ENCODE measurements at regions not wholly inside any gene's neighbourhood (a gene's known extent, or its start where the extent isn't known, plus 50 kb on each side); places are given as distances from the start of the nearest gene placed in this dataset.

DNA sequence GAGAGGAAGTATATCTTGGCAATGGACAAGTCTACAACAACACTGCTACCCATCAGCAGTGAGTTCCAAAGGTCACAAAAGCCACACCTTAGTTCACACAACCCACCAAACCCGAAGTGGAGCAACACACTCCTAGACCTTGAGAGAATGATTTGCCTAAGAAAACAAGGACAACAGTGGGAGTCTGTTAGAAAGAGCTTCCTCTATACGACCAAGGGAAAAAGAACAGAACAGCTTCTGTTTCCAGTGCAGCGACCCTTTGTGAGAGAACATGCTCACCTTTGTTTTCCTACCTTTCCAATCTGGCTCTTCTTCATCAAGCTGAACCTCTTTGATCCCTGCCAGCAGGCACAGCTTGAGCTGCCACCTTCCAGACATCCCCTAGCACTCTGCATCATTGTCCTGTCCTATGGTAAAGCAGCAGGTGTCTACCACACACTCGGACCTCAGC is 56.7 kb upstream of the PALMD start (continued):
- TF ChIP-seq, protein P1, sequence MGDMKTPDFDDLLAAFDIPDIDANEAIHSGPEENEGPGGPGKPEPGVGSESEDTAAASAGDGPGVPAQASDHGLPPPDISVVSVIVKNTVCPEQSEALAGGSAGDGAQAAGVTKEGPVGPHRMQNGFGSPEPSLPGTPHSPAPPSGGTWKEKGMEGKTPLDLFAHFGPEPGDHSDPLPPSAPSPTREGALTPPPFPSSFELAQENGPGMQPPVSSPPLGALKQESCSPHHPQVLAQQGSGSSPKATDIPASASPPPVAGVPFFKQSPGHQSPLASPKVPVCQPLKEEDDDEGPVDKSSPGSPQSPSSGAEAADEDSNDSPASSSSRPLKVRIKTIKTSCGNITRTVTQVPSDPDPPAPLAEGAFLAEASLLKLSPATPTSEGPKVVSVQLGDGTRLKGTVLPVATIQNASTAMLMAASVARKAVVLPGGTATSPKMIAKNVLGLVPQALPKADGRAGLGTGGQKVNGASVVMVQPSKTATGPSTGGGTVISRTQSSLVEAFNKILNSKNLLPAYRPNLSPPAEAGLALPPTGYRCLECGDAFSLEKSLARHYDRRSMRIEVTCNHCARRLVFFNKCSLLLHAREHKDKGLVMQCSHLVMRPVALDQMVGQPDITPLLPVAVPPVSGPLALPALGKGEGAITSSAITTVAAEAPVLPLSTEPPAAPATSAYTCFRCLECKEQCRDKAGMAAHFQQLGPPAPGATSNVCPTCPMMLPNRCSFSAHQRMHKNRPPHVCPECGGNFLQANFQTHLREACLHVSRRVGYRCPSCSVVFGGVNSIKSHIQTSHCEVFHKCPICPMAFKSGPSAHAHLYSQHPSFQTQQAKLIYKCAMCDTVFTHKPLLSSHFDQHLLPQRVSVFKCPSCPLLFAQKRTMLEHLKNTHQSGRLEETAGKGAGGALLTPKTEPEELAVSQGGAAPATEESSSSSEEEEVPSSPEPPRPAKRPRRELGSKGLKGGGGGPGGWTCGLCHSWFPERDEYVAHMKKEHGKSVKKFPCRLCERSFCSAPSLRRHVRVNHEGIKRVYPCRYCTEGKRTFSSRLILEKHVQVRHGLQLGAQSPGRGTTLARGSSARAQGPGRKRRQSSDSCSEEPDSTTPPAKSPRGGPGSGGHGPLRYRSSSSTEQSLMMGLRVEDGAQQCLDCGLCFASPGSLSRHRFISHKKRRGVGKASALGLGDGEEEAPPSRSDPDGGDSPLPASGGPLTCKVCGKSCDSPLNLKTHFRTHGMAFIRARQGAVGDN (CRISPR knock-in tag; IDR thresholded peaks at IDR 0.05), result no peak
- TF ChIP-seq NRL (CRISPR knock-in tag; IDR thresholded peaks at IDR 0.05; ENCODE audit: borderline replicate concordance) (no peak), ZNF496 (CRISPR knock-in tag; IDR thresholded peaks at IDR 0.05; ENCODE audit: insufficient replicate concordance) (no peak), ZNF773 (CRISPR knock-in tag; IDR thresholded peaks at IDR 0.05; ENCODE audit: borderline replicate concordance) (no peak), ZNF878 (CRISPR knock-in tag; IDR thresholded peaks at IDR 0.05) (no peak), NPAS2 (CRISPR knock-in tag; IDR thresholded peaks at IDR 0.05; ENCODE audit: borderline replicate concordance) (no peak), ZNF782 (CRISPR knock-in tag; IDR thresholded peaks at IDR 0.05; ENCODE audit: borderline replicate concordance) (no peak), ZNF768 (CRISPR knock-in tag; IDR thresholded peaks at IDR 0.05) (no peak; the same call in 1 of the 2 replicates)
- TF ChIP-seq, protein P2, sequence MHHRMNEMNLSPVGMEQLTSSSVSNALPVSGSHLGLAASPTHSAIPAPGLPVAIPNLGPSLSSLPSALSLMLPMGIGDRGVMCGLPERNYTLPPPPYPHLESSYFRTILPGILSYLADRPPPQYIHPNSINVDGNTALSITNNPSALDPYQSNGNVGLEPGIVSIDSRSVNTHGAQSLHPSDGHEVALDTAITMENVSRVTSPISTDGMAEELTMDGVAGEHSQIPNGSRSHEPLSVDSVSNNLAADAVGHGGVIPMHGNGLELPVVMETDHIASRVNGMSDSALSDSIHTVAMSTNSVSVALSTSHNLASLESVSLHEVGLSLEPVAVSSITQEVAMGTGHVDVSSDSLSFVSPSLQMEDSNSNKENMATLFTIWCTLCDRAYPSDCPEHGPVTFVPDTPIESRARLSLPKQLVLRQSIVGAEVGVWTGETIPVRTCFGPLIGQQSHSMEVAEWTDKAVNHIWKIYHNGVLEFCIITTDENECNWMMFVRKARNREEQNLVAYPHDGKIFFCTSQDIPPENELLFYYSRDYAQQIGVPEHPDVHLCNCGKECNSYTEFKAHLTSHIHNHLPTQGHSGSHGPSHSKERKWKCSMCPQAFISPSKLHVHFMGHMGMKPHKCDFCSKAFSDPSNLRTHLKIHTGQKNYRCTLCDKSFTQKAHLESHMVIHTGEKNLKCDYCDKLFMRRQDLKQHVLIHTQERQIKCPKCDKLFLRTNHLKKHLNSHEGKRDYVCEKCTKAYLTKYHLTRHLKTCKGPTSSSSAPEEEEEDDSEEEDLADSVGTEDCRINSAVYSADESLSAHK (CRISPR knock-in tag; IDR thresholded peaks at IDR 0.05; ENCODE audit: borderline replicate concordance), result no peak
- TF ChIP-seq, protein P3, sequence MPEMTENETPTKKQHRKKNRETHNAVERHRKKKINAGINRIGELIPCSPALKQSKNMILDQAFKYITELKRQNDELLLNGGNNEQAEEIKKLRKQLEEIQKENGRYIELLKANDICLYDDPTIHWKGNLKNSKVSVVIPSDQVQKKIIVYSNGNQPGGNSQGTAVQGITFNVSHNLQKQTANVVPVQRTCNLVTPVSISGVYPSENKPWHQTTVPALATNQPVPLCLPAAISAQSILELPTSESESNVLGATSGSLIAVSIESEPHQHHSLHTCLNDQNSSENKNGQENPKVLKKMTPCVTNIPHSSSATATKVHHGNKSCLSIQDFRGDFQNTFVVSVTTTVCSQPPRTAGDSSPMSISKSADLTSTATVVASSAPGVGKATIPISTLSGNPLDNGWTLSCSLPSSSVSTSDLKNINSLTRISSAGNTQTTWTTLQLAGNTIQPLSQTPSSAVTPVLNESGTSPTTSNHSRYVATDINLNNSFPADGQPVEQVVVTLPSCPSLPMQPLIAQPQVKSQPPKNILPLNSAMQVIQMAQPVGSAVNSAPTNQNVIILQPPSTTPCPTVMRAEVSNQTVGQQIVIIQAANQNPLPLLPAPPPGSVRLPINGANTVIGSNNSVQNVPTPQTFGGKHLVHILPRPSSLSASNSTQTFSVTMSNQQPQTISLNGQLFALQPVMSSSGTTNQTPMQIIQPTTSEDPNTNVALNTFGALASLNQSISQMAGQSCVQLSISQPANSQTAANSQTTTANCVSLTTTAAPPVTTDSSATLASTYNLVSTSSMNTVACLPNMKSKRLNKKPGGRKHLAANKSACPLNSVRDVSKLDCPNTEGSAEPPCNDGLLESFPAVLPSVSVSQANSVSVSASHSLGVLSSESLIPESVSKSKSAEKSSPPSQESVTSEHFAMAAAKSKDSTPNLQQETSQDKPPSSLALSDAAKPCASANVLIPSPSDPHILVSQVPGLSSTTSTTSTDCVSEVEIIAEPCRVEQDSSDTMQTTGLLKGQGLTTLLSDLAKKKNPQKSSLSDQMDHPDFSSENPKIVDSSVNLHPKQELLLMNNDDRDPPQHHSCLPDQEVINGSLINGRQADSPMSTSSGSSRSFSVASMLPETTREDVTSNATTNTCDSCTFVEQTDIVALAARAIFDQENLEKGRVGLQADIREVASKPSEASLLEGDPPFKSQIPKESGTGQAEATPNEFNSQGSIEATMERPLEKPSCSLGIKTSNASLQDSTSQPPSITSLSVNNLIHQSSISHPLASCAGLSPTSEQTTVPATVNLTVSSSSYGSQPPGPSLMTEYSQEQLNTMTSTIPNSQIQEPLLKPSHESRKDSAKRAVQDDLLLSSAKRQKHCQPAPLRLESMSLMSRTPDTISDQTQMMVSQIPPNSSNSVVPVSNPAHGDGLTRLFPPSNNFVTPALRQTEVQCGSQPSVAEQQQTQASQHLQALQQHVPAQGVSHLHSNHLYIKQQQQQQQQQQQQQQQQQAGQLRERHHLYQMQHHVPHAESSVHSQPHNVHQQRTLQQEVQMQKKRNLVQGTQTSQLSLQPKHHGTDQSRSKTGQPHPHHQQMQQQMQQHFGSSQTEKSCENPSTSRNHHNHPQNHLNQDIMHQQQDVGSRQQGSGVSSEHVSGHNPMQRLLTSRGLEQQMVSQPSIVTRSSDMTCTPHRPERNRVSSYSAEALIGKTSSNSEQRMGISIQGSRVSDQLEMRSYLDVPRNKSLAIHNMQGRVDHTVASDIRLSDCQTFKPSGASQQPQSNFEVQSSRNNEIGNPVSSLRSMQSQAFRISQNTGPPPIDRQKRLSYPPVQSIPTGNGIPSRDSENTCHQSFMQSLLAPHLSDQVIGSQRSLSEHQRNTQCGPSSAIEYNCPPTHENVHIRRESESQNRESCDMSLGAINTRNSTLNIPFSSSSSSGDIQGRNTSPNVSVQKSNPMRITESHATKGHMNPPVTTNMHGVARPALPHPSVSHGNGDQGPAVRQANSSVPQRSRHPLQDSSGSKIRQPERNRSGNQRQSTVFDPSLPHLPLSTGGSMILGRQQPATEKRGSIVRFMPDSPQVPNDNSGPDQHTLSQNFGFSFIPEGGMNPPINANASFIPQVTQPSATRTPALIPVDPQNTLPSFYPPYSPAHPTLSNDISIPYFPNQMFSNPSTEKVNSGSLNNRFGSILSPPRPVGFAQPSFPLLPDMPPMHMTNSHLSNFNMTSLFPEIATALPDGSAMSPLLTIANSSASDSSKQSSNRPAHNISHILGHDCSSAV (CRISPR knock-in tag; IDR thresholded peaks at IDR 0.05; ENCODE audit: borderline replicate concordance), result no peak
- TF ChIP-seq, protein P4, sequence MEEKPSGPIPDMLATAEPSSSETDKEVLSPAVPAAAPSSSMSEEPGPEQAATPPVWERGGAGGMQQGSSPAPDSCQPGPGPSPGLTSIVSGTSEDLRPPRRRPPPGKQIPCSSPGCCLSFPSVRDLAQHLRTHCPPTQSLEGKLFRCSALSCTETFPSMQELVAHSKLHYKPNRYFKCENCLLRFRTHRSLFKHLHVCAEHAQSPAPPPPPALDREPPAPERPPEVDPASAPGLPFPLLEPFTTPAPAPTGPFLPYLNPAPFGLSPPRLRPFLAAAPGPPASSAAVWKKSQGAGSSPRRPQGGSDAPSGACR (CRISPR knock-in tag; IDR thresholded peaks at IDR 0.05), result no peak
- TF ChIP-seq, protein P5, sequence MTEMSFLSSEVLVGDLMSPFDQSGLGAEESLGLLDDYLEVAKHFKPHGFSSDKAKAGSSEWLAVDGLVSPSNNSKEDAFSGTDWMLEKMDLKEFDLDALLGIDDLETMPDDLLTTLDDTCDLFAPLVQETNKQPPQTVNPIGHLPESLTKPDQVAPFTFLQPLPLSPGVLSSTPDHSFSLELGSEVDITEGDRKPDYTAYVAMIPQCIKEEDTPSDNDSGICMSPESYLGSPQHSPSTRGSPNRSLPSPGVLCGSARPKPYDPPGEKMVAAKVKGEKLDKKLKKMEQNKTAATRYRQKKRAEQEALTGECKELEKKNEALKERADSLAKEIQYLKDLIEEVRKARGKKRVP (CRISPR knock-in tag; IDR thresholded peaks at IDR 0.05), result no peak
